HEK293 (cell line): ENCODE measurements at regions not wholly inside any gene's neighbourhood (a gene's known extent, or its start where the extent isn't known, plus 50 kb on each side); places are given as distances from the start of the nearest gene placed in this dataset.

Source experiments
- CTCF ChIA-PET: fragments of 350-600 bp; formaldehyde crosslinking; extraction: SDS; loops from one replicate; lab custom pipeline; 2021; ENCODE audit warnings: antibody characterized with exemption; lab: Yijun Ruan, JAX
- POLR2A ChIA-PET: fragments of 300-600 bp; formaldehyde crosslinking; extraction: SDS; loops from one replicate; lab custom pipeline; 2020; ENCODE audit warnings: antibody characterized with exemption, inconsistent platforms; lab: Yijun Ruan, JAX
- H3K27ac ChIP-seq: fragments of 200-500 bp; sonication (Bioruptor generic); 2 replicates; pipeline ENCODE4 v1.5.1; 2014; ENCODE audit warnings: low read depth, low read length, control low read depth, inconsistent platforms; ENCODE audit errors: extremely low read depth
- H3K36me3 ChIP-seq, 2 experiments: fragments of 200-500 bp in 1 of 2; sonication (Bioruptor generic) in 1 of 2; 1 replicate in 1 of 2; 2 replicates in 1 of 2; pipeline ENCODE4 v1.5.1; 2014 to 2017; ENCODE audit warnings: inconsistent platforms in 2 of 2, low read length in 2 of 2; ENCODE audit not compliant: control insufficient read depth in 2 of 2, insufficient read depth in 1 of 2
- H3K4me1 ChIP-seq: fragments of 200-500 bp; sonication (Bioruptor generic); 2 replicates; pipeline ENCODE4 v1.5.1; 2014; ENCODE audit warnings: mild to moderate bottlenecking, low read length, inconsistent platforms; ENCODE audit not compliant: control insufficient read depth, insufficient read depth
- H3K4me3 ChIP-seq: 2 replicates; pipeline ENCODE4 v1.5.1; 2011; ENCODE audit warnings: low read depth, mild to moderate bottlenecking, control low read depth, low read length, moderate library complexity
- H3K9me3 ChIP-seq: fragments of 200-500 bp; sonication (Bioruptor generic); 2 replicates; pipeline ENCODE4 v1.5.1; 2014; ENCODE audit warnings: low read depth, low read length, inconsistent platforms; ENCODE audit not compliant: control insufficient read depth, insufficient read depth
- FEZF1 ChIP-seq: fragments of 450-650 bp; formaldehyde crosslinking; IDR thresholded peaks from 2 replicates; pipeline ENCODE4 v1.5.1; 2016; ENCODE audit warnings: missing biosample characterization, missing genetic modification characterization
- KLF8 ChIP-seq: fragments of 450-650 bp; formaldehyde crosslinking; IDR thresholded peaks from 2 replicates; pipeline ENCODE4 v1.5.1; 2016; ENCODE audit warnings: missing biosample characterization, missing genetic modification characterization
- WT1 ChIP-seq: fragments of 450-650 bp; formaldehyde crosslinking; IDR thresholded peaks from 2 replicates; pipeline ENCODE4 v1.5.1; 2016; ENCODE audit warnings: missing biosample characterization, missing genetic modification characterization
- YY2 ChIP-seq: fragments of 450-650 bp; formaldehyde crosslinking; IDR thresholded peaks from 2 replicates; pipeline ENCODE4 v1.5.1; 2016; ENCODE audit warnings: missing biosample characterization, missing genetic modification characterization
- ZBTB10 ChIP-seq: fragments of 450-650 bp; formaldehyde crosslinking; IDR thresholded peaks from 2 replicates; pipeline ENCODE4 v1.5.1; 2016; ENCODE audit warnings: missing biosample characterization, missing genetic modification characterization
- ZFHX2 ChIP-seq: fragments of 450-650 bp; formaldehyde crosslinking; conservative IDR thresholded peaks from 2 replicates; pipeline ENCODE4 v1.5.1; 2016; ENCODE audit warnings: missing biosample characterization, missing genetic modification characterization
- ZFP37 ChIP-seq: fragments of 450-650 bp; formaldehyde crosslinking; IDR thresholded peaks from 2 replicates; pipeline ENCODE4 v1.5.1; 2016; ENCODE audit warnings: missing biosample characterization, missing genetic modification characterization
- ZNF140 ChIP-seq: fragments of 450-650 bp; formaldehyde crosslinking; IDR thresholded peaks from 2 replicates; pipeline ENCODE4 v1.5.1; 2016; ENCODE audit warnings: missing biosample characterization, missing genetic modification characterization
- ZNF23 ChIP-seq: fragments of 450-650 bp; formaldehyde crosslinking; IDR thresholded peaks from 2 replicates; pipeline ENCODE4 v1.5.1; 2016; ENCODE audit warnings: missing biosample characterization, missing genetic modification characterization, borderline replicate concordance
- ZNF302 ChIP-seq: fragments of 450-650 bp; formaldehyde crosslinking; IDR thresholded peaks from 2 replicates; pipeline ENCODE4 v1.5.1; 2016; ENCODE audit warnings: missing biosample characterization, missing genetic modification characterization, low read depth
- ZNF341 ChIP-seq: fragments of 450-650 bp; formaldehyde crosslinking; IDR thresholded peaks from 2 replicates; pipeline ENCODE4; 2016; ENCODE audit warnings: low read depth, missing biosample characterization, missing genetic modification characterization
- ZNF37A ChIP-seq: fragments of 450-650 bp; IDR thresholded peaks from 2 replicates; pipeline ENCODE4 v1.5.1; 2018; ENCODE audit warnings: missing biosample characterization, missing genetic modification characterization
- ZNF544 ChIP-seq: fragments of 450-650 bp; formaldehyde crosslinking; IDR thresholded peaks from 2 replicates; pipeline ENCODE4 v1.5.0; 2017; ENCODE audit warnings: missing biosample characterization, missing genetic modification characterization
- ZNF561 ChIP-seq: fragments of 450-650 bp; IDR thresholded peaks from 2 replicates; pipeline ENCODE4 v1.5.1; 2018; ENCODE audit warnings: missing biosample characterization, missing genetic modification characterization, borderline replicate concordance
- ZNF621 ChIP-seq: fragments of 450-650 bp; formaldehyde crosslinking; IDR thresholded peaks from 2 replicates; pipeline ENCODE4 v1.5.1; 2017; ENCODE audit warnings: missing biosample characterization, missing genetic modification characterization
- ZNF624 ChIP-seq: fragments of 450-650 bp; formaldehyde crosslinking; IDR thresholded peaks from 2 replicates; pipeline ENCODE4 v1.5.1; 2017; ENCODE audit warnings: missing biosample characterization, missing genetic modification characterization
- ZNF626 ChIP-seq: fragments of 450-650 bp; sonication (Bioruptor Pico); formaldehyde crosslinking; IDR thresholded peaks from 2 replicates; pipeline ENCODE4 v1.5.1; 2018; ENCODE audit warnings: missing biosample characterization, missing genetic modification characterization, inconsistent platforms
- ZNF658 ChIP-seq: fragments of 450-650 bp; formaldehyde crosslinking; IDR thresholded peaks from 2 replicates; pipeline ENCODE4; 2016; ENCODE audit warnings: missing biosample characterization, missing genetic modification characterization
- ZNF677 ChIP-seq: fragments of 450-650 bp; IDR thresholded peaks from 2 replicates; pipeline ENCODE4 v1.5.0; 2018; ENCODE audit warnings: missing biosample characterization, mild to moderate bottlenecking, missing genetic modification characterization, moderate library complexity
- ZNF692 ChIP-seq: fragments of 450-650 bp; formaldehyde crosslinking; IDR thresholded peaks from 2 replicates; pipeline ENCODE4 v1.5.1; 2016; ENCODE audit warnings: missing biosample characterization, missing genetic modification characterization
- ZNF768 ChIP-seq: fragments of 450-650 bp; formaldehyde crosslinking; IDR thresholded peaks from 2 replicates; pipeline ENCODE4 v1.5.1; 2018; ENCODE audit warnings: missing biosample characterization, mild to moderate bottlenecking, missing genetic modification characterization
- ZNF792 ChIP-seq: fragments of 450-650 bp; formaldehyde crosslinking; IDR thresholded peaks from 2 replicates; pipeline ENCODE4 v1.5.1; 2016; ENCODE audit warnings: missing biosample characterization, missing genetic modification characterization
- TF ChIP-seq, protein P1 (sequence below): fragments of 450-650 bp; formaldehyde crosslinking; IDR thresholded peaks from 2 replicates; pipeline ENCODE4 v1.5.1; 2017; ENCODE audit warnings: missing biosample characterization, missing genetic modification characterization
- TF ChIP-seq, protein P2 (sequence below): fragments of 450-650 bp; formaldehyde crosslinking; IDR thresholded peaks from 2 replicates; pipeline ENCODE4 v1.5.1; 2016; ENCODE audit warnings: missing biosample characterization, missing genetic modification characterization
- TF ChIP-seq, protein P3 (sequence below): fragments of 450-650 bp; formaldehyde crosslinking; optimal IDR thresholded peaks from 2 replicates; pipeline ENCODE3; 2016; ENCODE audit warnings: missing biosample characterization, mild to moderate bottlenecking, missing genetic modification characterization

- Histone ChIP-seq H3K36me3 (no peaks in the 10 kb centered on the region), H3K4me1 (no peaks in the 10 kb centered on the region), H3K9me3 (no peaks in the 10 kb centered on the region), H3K4me3 (no peak overlapping the region), H3K27ac (no peak overlapping the region)
- TF ChIP-seq ZFHX2 (tag by site-specific recombination), result no peak
- TF ChIP-seq ZNF302 (tag by site-specific recombination), result no peak
- TF ChIP-seq ZNF37A (tag by site-specific recombination), result no peak
- TF ChIP-seq KLF8 (tag by site-specific recombination), result no peak
- TF ChIP-seq ZNF792, result no peak
- POLR2A ChIA-PET, result no interaction called here
- CTCF ChIA-PET, result no interaction called here
Observed at GRCh38 chr7:42405782-42406181, 168.8 kb upstream of the GLI3 start.

DNA sequence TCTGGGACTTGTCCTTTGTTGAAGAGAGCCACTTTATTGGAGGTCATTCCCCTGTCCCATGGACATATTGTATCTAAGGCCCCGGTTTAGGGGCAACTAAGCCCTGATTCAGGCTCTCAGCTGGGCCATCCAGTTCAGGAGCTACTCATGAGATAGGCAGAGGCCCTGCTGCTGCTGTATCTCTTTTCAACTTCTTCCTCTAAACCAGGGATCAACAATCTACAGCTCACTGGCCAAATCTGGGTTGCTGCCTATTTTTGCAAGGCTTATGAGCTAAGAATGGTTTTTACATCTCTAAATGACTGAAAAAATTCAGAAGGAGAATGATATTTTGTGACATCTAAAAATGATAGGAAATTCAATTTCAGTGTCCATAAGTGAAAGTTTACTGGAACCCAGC, 166.8 kb upstream of the GLI3 start:
- POLR2A ChIA-PET, result no interaction called here
- Histone ChIP-seq H3K36me3 (no peaks in the 10 kb centered on the region), H3K9me3 (no peaks in the 10 kb centered on the region), H3K4me3 (no peak overlapping the region), H3K27ac (no peak overlapping the region), H3K4me1 (no peaks in the 10 kb centered on the region)
- CTCF ChIA-PET, result interaction anchor here (0.5 to 0.6 kb wide), 2 partner anchors 194 to 432 kb away, joined by 3 read pairs; no protein-coding TSS in a partner anchor
- TF ChIP-seq ZNF23 (tag by site-specific recombination) (no peak), ZNF626 (tag by site-specific recombination) (no peak), ZNF677 (tag by site-specific recombination) (no peak)

DNA sequence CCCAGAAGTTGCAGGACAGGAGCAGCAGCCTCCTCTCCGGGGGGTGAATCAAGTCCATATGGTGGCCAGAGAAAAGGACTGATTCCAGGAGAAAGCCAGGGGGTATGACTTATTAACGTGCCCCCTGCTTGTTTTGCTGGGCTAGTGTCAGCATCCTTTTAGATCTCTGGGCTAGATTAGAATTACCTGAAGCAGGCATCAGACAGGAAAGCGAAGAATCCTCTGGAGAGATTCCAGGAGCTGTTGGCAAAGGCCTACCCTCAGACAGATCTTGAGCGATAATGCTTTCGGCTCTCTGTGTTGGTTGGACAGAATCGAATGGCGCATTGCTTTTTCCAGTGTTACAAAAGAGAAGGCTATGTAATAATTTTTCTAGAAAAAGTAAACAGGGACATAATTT, 164.0 kb upstream of the GLI3 start:
- POLR2A ChIA-PET, result no interaction called here
- Histone ChIP-seq H3K4me1 (no peaks in the 10 kb centered on the region), H3K9me3 (no peaks in the 10 kb centered on the region), H3K4me3 (no peak overlapping the region), H3K27ac (no peak overlapping the region), H3K36me3 (no peaks in the 10 kb centered on the region)
- CTCF ChIA-PET, result no interaction called here
- TF ChIP-seq FEZF1 (tag by site-specific recombination), result no peak
- no peak for TF ChIP-seq YY2 (tag by site-specific recombination)
- TF ChIP-seq ZBTB10, result no peak
- TF ChIP-seq ZNF658 (tag by site-specific recombination), result no peak
- no peak for TF ChIP-seq WT1 (tag by site-specific recombination)
- TF ChIP-seq, protein P1, sequence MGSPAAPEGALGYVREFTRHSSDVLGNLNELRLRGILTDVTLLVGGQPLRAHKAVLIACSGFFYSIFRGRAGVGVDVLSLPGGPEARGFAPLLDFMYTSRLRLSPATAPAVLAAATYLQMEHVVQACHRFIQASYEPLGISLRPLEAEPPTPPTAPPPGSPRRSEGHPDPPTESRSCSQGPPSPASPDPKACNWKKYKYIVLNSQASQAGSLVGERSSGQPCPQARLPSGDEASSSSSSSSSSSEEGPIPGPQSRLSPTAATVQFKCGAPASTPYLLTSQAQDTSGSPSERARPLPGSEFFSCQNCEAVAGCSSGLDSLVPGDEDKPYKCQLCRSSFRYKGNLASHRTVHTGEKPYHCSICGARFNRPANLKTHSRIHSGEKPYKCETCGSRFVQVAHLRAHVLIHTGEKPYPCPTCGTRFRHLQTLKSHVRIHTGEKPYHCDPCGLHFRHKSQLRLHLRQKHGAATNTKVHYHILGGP (tag by site-specific recombination), result no peak
- TF ChIP-seq, protein P2, sequence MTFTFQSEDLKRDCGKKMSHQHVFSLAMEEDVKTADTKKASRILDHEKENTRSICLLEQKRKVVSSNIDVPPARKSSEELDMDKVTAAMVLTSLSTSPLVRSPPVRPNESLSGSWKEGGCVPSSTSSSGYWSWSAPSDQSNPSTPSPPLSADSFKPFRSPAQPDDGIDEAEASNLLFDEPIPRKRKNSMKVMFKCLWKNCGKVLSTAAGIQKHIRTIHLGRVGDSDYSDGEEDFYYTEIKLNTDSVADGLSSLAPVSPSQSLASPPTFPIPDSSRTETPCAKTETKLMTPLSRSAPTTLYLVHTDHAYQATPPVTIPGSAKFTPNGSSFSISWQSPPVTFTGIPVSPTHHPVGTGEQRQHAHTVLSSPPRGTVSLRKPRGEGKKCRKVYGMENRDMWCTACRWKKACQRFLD, result no peak
- TF ChIP-seq ZNF621, result no peak
- no peak for TF ChIP-seq ZNF561
- TF ChIP-seq ZNF341 (tag by site-specific recombination), result no peak
- no peak for TF ChIP-seq ZNF624
- TF ChIP-seq, protein P3, sequence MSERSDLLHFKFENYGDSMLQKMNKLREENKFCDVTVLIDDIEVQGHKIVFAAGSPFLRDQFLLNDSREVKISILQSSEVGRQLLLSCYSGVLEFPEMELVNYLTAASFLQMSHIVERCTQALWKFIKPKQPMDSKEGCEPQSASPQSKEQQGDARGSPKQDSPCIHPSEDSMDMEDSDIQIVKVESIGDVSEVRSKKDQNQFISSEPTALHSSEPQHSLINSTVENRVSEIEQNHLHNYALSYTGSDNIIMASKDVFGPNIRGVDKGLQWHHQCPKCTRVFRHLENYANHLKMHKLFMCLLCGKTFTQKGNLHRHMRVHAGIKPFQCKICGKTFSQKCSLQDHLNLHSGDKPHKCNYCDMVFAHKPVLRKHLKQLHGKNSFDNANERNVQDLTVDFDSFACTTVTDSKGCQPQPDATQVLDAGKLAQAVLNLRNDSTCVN (tag by site-specific recombination), result no peak
- TF ChIP-seq ZFP37 (tag by site-specific recombination), result no peak
- no peak for TF ChIP-seq ZNF768 (tag by site-specific recombination)
- no peak for TF ChIP-seq ZNF544
- TF ChIP-seq ZNF692 (tag by site-specific recombination), result no peak
- no peak for TF ChIP-seq ZNF140
